GM18505 (cell line): ENCODE measurements at regions not wholly inside any gene's neighbourhood (a gene's known extent, or its start where the extent isn't known, plus 50 kb on each side); places are given as distances from the start of the nearest gene placed in this dataset.
"Not testable (repeated sequence)": the region's sequence is repeated elsewhere in the genome, so short reads cannot be mapped to it uniquely, and the experiment has no call there.

Experiments
- ATAC-seq: cut with Tn5 transposase; IDR thresholded peaks from one replicate; pipeline ENCODE4 v1.9.1; 2021; ENCODE audit not compliant: unreplicated experiment
- POLR2A ChIP-seq: IDR thresholded peaks from 4 replicates; pipeline ENCODE4 v1.6.1; 2011; ENCODE audit warnings: borderline replicate concordance; ENCODE audit not compliant: insufficient read depth, insufficient read length; ENCODE audit errors: extremely low read depth

GRCh38 chr9:13034694-13035002 lies 244.8 kb downstream of the MPDZ start:
- ATAC-seq = no peak
- TF ChIP-seq POLR2A = no peak

- TF ChIP-seq POLR2A = no peak
- no peak for ATAC-seq
These were observed 243.7 kb downstream of the MPDZ start for GRCh38 chr9:13035822-13036221.

- not testable (repeated sequence) for ATAC-seq
These were observed 241.7 kb downstream of the MPDZ start for GRCh38 chr9:13037808-13038207.

GRCh38 chr9:13047827-13048587 lies 231.5 kb downstream of the MPDZ start:
- ATAC-seq = no peak
- TF ChIP-seq POLR2A = no peak

GRCh38 chr9:13049223-13049622 lies 230.3 kb downstream of the MPDZ start:
- no peak for ATAC-seq
- TF ChIP-seq POLR2A = no peak

GRCh38 chr9:13053504-13053903 lies 226.0 kb downstream of the MPDZ start:
- no peak for ATAC-seq
- TF ChIP-seq POLR2A = no peak

- ATAC-seq = no peak
- TF ChIP-seq POLR2A = no peak
These were observed 225.1 kb downstream of the MPDZ start for GRCh38 chr9:13054389-13054788.
